HG02981 (cell line): ENCODE measurements at regions not wholly inside any gene's neighbourhood (a gene's known extent, or its start where the extent isn't known, plus 50 kb on each side); places are given as distances from the start of the nearest gene placed in this dataset.

Experiments used
- ATAC-seq: cut with Tn5 transposase; IDR thresholded peaks from one replicate; pipeline ENCODE4 v1.9.1; 2021; ENCODE audit warnings: mild to moderate bottlenecking, moderate library complexity; ENCODE audit not compliant: unreplicated experiment

DNA sequence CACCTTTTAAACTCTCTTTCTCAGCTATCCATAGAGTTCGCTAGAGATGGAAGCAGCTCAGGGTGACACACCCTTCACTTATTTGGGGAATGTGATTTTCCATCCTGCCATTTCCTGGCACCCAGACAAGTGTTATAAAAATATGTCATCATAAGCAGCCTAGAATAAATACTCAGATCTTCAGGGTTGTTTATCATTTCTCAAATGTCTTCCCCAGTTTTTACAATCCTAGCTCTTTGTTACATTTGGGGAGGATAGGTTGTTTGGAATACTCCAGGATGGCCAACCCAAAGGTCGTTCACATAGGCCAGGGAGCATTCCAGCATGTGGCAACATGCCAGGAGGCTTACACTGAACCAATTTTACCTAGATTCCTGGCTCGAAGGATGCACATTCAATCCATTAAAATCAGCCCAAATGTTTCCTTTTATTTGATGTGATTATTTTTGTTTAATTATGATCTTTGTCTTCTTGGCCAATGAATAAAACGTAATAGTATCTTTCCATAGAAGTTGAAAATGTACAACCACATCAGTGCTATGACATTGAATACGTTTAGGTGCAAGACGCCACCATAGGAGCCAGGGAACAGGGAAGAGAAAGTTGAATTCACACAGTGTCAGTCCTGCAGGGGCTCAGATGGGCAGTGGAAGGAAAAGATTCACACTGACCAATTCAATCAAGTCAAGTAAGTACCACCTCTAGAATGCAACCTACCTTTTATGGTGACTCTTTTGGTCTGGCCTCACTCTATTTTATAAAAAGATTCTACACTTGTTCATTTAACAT is 537.7 kb upstream of the MDFIC2 start:
- no peak for ATAC-seq

DNA sequence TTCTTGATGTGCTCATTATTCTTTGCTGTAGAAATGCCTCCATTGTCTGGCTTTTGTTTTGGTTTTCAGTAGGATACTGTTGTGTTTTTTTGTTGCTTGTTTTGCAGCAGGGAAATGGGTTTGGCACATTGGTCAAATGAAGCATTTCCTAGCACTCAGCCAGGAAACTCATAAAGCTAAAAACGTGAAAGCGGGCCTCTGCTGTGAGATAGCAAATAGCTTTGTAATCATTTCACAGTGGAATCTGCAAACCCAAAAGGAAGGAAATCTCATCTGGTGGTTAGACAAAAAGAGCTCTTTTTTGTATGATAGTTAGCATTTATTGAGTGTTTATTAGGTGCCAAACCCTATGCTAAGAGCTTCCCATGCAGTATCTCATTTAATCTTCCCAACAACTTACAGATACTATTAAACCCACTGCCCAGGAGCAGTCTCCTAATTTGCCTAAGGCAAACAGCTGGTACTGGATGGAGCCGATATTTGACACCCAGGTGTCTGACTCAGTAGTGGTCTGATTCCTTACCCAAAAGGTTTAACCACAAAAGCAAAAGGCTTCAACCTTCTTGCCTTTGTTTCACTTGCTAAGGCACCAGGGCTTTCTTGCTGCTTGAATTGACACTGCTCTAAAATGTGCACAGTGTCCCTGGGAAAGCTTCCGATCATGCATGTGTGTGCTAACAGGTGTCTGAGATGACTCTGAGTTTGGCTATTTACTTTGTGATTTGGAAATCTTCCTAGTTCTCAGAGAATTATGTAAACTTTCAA is 527.9 kb upstream of the MDFIC2 start:
- ATAC-seq, result no peak

DNA sequence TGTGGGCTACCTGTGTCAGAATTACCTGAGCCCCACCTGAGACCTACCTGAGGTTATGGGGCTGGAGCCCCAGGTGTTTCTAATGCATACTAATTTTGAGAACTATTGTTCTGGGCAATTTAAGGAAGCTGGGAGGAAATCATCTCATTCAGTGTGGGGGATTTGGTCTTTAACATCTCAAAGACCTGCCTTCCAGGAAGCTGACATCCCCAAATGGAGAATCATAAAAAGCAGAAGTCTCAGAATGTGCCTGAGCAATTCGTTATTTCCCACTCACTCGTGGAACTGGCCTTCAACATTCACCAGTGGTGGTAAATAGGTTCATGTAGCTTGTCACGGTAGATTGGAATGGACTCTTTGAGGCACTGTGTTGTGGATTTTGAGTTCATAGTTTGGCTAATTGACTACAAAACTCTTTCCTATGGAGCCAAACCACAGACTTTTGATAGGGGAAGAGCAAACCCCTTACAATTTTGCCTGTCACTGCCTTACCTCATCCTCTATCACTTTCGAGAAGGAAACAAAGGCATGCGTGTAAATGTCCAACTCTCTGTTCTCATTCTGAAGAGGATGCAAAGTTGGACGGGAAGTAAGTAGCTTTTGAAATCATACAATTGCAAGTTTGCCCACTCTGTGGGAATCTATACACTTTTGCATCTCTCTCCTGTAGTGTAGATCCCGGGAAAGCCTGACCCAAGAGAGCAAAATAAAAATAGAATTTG is 521.0 kb upstream of the MDFIC2 start:
- ATAC-seq, result no peak

DNA sequence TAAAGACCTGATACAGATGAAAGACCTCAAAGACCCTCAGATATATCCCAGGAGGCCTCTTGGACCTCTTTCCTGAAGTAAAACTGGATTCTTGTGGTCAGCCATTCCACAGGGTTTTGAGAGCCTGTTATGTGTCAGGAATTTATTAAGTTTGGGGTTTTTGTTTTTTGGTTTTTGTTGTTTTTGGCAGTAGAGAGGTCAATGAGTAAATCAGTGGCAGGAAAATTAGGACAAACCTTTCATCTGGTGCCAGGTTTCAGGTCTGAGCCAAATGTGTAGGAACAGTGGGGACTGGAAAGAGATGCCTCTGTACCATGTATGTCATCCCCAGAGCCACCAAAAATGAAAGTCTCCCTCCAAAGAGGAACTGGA is 520.4 kb upstream of the MDFIC2 start:
- ATAC-seq, result no peak

DNA sequence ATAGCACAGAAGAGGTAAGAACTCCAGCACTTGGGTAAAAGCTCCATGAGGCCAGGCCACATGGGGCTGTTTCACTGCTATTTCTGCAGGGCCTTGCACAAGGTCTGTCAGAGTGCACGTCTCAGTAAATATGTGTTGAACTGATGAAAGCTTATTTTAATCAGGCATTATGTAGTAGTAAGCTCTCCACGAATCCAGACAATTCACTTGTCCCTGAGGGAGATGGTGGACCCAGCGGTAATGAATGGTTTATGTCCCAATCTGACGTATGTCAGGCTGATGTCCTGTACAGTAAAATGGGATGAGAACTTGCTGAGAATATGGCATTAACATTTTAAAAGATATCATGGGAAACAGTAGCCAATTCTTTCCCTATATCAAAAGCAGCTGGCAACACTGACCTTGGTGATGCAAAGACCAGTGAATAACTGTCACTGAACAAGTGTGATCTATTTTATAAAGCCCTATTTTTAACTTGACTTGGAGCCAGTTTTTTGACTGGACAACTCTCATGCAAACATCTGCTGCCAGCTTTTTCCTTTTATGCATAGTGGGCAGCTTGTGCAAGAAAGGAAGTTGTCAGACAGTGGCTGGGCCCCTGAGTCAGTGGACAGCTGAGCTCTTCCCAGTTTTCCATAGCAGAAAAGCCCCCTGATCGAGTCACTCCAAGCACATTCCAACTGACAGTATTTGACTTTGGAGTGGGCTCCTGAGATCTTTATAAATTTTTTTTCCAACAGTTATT is 519.8 kb upstream of the MDFIC2 start:
- ATAC-seq, result no peak

DNA sequence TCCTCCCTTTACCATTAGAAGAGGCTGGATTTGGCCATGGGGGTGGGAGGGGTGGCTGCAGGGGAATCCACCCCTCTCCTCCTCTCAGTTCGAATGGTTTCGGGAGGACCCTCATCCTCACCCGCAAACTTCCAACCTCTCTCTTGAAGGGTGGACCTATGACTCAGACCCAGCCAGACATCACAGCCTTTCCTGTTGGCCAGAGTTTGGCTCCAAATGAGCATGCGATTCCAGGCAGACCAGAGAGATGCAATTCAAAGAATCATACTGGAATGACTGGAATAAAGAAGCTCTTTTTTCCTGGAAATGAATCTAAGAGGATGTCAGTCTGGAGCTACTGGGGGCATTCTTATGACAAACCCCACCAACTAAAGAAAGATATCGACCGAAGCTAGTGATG is 516.7 kb upstream of the MDFIC2 start:
- ATAC-seq, result no peak

DNA sequence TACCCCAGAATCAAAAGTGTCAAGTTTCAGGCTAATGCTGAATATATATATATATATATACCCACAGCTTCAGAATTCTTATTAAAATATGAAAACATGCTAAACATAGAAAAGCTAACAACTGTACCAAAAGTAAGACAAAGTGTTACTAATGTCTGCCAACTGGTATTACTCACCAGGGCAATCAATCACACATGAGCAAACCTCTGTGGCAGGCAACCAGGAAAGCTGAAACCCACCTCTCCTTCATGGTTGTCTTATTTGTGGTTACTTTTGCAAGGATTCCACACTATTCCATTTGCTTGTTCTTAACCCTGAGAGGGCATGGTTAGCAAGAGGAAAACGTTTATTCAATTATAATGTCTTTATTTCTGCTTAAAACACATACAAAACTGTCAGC is 512.3 kb upstream of the MDFIC2 start:
- no peak for ATAC-seq

DNA sequence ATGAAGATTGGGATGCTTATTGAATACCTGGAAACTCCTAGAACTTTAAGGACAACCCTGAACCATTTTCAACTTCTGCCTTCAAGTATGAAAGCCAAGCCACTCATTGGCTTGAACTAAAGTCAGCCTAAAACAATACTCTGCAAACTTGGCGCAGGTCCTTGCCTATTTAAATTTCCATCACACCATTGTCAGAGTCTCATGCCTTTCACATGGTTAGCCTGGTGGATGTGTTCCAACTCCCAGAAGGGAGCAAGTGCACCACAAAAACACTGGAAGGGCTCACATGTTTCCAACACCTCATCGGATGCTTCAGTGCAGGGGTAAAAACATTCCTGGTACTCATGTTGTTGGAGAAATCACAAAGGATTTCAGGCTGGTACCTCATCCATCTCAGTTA is 511.6 kb upstream of the MDFIC2 start:
- ATAC-seq, result no peak

DNA sequence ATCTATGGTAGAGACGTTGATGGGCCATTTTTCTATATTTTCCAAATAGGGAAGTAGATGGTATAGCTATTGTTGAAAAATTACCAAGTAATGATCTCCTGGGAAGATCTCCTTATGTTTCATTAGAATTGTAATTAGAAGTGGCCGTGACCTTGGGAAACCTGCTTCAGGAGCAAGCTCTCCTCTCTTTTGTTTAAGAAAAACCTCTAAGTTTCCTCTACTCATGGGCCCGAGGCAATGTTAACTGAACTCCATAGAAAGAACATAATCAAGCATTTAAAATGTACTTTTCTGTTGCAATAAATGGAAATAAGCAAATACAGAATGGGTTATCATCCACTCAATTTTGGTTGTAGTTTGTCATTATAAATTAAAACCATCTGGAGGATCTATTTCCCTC is 511.2 kb upstream of the MDFIC2 start:
- no peak for ATAC-seq

DNA sequence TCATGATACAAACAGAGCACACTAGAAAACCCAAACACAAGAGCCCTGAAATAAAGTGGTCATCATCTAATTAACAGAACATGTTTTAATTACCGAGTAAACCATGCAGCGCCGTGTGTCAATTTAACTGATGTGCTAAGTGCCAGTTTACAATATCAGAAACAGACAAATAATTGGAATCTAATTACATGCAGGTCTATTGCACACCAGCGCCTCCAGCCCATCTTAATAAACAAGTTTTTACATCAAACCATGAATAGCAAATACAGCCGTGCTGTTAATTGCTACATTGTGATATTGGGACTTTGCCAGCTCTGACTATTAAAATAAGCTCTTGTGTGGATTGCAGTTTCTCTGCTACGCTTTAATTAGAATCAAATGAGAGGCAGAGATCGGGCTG is 510.2 kb upstream of the MDFIC2 start:
- no peak for ATAC-seq

DNA sequence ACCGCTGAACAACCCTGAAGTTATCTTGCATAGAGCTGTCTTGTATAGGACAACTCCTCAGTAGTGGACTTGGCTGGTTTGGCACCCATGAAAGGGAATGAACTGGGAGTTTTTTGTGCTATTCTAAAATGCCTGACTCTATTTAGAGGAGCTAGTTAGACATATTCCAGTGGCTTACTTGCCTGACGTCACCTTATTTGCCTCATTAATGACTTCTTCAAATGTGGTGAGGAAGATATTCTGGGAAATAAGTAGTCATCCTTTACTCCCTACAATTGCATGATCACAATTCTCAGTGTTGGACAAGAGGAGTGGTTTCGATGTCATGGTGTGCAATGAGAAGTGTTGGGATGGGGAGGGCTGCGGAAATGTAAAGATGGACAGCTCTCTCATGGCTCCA is 509.2 kb upstream of the MDFIC2 start:
- no peak for ATAC-seq

DNA sequence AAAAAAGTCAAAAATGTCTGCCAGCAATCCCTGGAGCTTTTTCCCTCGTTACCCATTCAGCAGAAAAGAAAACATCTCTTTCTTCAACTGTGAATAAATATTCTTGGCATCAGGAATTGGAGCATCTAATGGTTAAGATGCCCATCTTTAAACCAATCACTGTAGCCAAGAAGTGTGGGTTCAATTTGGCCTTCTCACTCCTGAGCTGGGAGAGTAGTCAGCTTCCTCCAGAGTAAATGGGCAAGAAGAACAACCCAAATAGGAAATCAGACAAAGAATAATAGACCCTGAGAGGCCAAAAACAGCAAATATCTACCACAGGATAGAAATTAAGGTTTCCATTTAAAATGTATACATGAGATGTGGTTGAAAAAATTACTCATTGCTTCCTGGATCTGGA is 508.0 kb upstream of the MDFIC2 start:
- no peak for ATAC-seq

DNA sequence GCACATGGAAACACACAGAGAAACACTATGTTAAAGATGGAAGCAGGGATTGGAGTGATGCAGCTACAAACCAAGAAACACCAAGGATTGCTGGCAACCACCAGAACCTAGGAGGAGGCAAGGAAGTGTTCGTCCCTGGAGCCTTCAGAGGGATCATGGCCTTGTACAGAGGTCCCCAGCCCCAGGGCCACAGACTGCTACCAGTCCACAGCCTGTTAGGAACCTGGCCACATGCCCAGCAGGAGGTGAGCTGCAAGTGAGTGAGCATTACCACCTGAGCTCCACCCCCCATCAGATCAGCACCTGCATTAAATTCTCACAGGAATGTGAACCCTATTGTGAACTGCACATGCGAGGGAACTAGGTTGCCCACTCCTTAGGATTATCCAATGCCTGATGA is 505.7 kb upstream of the MDFIC2 start:
- no peak for ATAC-seq

DNA sequence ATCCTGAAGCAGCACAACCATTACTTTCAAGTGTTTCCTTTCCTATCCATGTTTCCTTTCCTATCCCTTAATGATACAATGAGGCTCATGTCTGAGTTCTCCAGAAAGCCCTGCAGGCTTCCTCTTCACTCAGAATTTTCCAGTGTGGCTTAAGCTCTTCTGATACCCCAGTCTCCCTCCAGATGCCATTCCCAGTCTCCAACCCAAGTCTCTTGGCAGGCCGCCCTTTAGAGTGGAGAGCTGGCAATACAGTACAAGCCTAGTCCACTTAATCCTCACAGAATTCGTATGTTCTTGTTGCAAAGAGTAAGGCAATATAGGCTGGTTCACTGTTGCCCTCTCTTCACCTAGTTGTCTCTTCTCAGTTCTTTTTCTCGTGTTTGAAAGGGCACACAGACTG is 503.9 kb upstream of the MDFIC2 start:
- no peak for ATAC-seq

DNA sequence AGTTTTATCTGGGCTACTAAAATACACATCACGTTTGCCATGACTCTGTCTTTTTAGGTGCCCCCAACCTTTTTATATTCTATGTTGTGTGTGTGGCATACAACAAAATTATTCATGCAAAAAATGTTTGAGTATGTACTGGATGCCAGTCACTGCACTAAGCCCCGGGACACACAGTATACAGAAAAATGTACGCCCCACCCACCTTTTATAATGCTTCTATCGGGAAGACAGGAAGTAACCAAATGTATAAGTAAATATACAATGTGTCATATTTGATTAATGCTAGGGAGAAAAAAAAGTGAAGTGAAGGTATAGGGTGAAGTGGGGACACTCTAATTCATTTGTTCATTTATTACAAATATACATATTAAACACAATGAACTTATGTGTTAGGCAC is 503.4 kb upstream of the MDFIC2 start:
- no peak for ATAC-seq

DNA sequence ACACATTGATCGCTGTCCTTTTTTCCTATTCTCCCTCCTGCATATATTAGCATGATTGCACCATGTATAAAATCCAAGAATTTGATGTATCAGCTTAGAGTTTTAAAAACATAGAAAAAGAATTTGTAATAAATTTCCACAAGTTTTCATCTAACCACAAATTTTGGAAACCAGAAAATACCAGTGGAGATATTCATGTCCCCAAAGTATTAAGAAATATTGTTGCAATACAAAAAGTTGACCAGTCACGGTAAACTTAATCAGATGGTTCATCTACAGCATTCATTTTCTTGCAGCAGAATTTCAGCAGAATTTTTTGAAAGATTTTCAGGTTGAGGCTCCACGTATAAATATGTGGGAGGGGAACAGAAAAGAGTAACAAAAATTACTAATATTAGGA is 500.9 kb upstream of the MDFIC2 start:
- no peak for ATAC-seq

DNA sequence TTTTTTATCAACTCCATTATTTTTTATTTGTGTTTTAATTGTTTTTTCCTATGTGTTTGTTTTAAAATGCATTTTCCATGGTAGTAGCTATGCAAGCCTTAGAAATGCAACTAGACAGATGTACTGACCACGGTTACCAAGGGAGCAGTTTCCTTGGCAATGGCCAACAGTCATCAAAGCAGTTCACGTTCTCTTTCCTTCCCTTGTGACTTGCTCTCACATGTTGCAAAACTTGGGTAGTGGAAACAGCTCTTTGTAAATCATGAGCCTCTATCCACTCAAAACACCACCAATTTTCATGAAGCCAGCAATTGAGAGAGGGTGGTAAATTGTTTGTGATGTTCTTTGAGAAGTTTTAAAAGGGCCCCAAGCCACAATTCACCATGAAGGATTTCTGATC is 499.4 kb upstream of the MDFIC2 start:
- no peak for ATAC-seq

DNA sequence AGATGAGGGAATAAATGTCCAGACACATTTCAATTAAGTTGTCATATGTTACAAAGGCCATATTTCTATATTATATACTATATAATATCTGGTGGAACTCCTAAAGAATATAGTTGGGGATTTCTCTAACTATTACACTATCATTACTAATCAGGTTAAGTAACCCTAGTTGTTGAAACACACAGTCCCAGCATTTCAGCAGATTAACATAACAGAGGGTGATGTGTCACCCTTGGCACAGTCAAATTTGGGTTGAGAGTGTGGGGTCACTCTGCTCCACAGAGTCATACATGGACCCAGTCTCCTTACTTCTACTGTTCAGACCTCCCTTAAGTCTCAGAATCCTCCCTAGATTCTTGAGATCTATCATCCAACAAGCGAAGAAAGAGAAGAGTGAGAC is 496.4 kb upstream of the MDFIC2 start:
- no peak for ATAC-seq

DNA sequence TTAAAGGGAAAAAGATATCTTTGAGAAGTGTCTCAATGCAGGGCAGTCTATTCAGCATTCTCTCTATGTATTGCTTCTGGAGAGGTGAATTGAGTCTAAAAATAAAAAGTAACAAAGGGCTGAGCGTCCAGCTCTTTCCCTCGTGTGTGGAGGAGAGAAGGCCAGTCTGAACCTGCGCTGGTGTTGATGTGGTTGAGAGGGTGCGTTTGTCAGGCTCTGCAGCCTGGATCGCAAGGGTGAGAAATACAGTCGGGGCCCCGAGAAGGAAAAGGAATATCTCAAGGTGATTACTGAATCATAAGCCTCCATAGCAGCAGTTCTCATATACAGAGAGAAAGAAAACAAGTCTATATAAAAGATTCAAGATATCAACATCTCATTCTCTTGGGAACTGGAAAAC is 494.1 kb upstream of the MDFIC2 start:
- ATAC-seq, result no peak

DNA sequence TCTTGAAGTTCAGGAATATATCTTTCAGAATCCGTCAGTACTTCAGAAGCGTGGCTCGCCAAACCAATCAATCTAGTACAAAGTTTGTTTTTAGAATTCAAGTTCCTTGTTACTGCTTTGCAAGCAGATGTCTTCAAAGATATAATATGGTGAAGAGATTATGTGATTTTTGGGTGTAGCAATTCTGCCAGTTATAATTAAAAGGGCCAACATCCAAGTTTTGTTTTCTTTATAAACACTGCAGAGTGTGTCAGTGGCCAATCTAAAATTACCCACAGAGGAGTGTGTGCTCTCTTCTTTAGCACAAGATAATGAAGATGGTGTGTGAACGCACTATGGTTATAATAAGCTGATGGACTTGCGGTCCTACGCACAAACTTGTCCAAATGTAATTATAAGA is 493.6 kb upstream of the MDFIC2 start:
- no peak for ATAC-seq
